ENCODE measurements at regions not wholly inside any gene's neighbourhood (a gene's known extent, or its start where the extent isn't known, plus 50 kb on each side); places are given as distances from the start of the nearest gene placed in this dataset.

DNA sequence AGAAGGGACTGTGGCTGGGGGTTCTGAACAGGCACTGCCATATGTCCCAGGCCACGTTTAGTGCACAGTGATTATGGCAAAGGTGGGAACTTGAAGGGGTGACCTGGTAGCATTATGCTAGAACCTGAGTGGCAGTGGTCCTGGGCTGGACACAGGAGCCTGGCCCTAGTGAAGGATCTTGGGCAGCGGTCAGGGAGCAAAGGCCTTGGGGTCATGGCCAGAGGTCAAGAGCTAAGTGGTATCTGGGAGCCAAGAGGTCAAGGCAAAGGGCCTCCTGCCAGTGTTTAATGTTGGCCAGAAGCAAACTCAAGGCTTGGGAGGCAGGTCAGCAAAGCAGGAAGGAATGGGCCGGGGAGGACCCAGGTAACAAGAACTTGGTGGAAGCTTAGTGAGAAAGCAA, 254.5 kb downstream of the CDH26 start:
- DNase-seq (ENCODE audit: low spot score): no peak

DNA sequence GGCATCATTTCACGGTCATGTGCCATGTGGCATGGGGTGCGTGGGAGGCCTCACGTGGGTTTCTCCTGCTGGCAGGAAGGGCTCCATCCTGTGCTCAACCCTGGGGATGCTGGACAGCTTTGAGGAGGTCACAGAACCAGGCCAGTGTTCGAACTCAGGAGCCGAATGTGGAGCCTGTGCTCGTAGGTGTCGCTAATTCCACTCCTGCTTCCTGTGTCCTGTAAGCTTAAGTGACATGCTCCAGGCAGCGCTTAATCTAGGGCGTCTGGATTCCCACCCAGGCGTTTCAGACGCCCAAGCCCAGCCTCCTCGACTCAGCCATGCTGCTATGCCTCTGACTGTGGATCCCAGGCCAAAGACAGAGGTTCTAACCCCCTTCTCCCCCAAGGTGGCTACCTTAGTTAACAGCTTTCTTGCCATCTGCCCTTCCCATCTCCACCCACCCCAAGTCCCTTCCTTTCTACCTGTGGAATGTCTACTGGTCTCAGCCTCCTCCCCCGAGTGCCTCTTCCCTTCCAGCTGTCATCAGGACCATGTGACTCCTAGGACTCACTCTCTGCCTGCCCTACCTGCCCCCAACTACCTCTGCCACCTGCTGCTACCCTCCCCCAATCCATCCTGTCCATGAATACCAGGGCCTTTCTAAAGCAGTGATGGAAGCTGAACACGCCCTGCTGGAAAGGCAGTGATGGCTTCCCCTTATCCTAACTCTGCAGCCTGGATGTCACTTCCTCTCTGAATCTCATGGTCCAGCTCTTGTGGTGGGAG, 255.1 kb downstream of the CDH26 start:
- DNase-seq (ENCODE audit: low spot score): no peak

DNA sequence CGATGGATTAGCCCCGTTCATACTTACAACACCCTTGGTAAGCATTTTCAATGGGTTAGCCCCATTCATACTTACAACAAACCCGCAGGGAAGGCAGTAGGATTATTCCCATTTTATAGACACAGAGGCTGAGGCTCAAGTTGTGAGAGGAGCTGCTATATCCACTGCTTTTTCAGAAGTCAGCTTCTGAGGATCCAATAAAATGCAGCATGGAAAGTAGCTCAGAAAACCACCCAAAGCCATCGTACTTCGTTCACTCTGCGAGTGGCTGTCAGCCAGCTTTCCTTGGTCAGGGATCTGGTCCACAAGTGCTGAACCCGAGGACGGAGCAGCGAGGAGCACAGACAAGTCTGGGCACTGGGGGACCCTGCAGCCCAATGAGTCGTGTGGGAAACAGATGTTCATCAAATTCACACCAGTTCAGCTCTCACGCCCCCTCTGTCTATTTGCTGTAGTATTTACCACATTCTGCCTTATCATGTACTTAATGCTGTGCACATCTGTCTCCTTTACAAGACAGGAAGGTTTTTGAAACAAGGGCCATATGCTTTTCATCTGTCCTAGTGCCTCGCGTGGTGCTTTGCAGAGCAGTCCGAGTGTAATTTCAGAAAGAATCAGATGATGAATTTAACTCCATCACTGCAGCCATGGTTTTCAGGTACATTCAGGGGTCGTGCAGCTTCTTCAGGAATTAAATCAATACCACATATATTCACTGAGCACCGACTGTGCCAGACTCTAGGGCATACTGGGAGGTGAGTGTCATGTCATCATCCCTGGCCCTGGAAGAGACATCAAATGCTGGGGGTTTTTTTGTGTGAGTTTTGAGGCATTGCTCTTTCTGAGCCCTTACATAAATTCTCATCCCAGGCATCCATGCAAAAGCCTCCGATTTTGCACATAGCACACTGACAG, 256.9 kb downstream of the CDH26 start:
- DNase-seq (ENCODE audit: low spot score): no peak

DNA sequence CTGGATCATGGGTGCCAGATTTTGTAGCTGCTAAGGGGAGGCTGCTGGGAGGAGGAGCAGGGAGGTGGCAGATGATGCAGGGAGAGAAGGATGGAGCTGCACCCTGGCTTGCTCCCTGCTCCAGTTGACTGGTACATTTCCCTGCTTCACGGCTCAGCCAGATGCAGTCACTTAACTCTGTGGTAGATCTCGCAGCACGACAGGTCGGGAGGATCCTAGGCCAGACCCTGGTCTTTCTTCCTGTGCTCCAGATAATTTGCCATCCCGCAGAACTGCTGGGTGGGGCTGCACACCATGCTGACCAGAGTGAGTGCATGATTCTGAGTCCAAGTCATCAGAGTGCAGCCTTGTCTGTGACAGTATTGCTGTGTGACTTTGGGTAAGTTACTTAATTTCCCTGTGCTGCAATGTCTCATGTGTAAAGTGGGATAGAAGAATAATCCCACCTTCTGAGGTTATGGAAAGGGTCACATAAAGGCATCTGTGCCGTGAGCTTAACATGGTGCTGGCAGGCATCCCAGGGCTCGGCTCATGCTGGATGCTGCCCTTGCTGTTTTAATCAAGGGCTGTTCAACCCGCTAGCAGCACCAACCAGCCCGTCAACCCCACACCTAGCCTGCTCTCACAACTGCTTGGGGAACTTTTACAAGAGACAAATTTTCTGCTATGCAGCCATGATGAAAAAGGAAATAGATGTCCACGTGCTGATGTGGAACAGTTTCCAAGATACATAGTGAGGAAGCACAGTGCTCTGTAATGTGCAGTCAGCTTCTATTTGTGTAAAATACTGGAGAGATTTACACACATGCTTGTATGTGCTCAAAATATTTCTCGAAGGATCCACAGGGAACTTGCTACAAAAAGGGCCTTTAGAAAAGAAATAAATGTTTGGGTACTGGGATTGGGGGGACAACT, 257.9 kb downstream of the CDH26 start:
- DNase-seq (ENCODE audit: low spot score): no peak

DNA sequence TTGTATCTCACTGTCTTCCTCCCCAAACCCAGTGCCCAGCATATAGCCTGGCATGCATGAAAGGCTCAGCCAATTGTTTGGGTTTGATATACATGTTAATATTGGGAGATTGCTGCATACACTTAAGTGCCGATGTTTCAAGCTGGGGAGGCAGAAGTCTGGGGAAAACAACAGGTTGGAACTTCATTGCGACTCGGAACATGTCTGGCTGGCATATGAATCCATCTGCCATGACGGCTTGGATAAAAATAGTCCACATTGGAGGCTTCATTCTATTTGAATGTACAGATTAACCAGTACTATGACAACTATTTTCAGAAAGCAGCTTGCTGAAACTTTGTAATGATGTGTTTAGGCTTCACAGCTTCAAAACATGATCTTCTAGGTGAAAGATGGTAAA, 261.0 kb downstream of the CDH26 start:
- DNase-seq (ENCODE audit: low spot score): no peak

DNA sequence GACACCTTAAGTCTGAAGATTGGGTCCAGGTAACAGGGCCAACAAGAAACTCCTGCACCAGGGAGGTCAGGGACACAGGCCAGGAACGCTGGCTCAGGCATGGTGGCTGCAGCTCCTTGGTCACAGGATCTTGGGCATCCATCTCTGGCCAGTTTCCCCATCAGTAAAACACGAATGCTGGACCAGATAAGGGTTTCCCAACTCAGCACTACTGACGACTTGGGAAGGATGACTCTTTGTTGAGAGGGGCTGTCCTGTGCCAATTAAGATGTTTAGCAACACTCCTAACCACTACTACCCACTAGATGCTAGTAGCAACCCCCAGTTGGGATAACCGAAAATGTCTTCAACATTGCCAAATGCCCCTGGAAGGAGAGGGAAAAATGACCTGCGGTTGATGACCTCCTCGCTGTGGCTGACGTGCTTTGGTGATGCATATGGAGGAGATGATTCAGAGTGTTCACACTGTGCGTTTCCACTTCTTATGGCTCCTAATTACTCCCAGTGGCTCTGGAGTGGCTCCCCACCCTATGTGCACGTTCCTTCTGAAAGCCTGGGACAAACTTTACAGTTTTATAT, 261.9 kb downstream of the CDH26 start:
- no peak for DNase-seq (ENCODE audit: low spot score)

DNA sequence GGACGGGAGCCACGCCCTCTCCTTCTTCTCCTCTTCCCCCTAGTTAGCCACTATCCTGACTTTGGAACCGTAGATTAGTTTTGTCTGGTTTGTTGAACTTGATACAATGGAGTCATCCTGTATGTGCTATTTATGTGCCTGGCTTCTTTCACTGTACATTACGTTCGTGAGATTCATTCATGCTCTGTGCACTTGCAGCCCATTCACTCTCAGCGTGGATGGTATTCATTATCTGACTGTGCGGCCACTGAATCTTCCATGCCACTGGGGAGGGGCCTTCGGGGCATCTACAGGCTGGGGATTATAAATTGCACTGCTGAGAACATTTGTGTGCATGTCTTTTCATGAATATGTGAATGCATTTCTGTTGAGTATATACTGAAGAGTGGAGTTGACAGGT, 262.5 kb downstream of the CDH26 start:
- DNase-seq (ENCODE audit: low spot score): no peak

DNA sequence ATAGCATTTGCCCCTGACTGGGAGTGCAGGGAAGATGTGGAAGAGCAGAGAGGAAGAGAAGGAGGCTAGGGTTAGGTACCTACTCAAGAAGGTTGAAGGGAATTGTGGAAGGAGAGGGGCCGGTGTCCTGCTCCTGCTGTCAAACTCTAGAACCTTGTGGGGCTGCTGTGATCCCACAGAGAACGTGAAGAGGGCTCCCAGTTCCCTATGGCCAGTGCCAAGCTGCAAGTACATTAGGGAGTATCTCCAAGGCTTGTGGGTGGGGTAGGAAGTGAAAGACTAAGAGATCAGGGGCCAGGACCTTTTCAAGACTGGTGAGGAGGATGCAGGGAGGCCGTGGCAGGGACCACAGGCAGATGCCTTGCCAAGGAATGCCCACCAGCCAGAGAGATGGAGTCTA, 263.4 kb downstream of the CDH26 start:
- no peak for DNase-seq (ENCODE audit: low spot score)

DNA sequence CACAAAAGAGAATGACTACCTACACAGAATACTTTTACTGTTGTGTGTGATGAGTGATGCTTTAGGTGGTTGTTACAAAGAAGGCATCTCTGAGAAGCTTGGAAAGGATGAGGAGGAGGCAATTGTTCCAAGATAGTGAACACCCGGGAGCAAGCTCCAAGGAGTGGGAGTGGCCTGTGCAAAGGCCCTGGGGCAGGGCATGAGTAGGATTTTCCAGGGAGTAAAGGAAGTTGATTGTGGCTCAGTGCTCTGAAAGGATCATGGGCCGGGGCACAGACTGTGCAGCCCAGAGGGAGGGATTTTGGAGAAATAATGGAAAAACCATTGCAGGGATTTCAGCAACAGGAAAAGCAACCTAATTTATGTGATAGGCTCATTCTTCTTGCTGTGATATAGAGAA, 264.3 kb downstream of the CDH26 start:
- no peak for DNase-seq (ENCODE audit: low spot score)

DNA sequence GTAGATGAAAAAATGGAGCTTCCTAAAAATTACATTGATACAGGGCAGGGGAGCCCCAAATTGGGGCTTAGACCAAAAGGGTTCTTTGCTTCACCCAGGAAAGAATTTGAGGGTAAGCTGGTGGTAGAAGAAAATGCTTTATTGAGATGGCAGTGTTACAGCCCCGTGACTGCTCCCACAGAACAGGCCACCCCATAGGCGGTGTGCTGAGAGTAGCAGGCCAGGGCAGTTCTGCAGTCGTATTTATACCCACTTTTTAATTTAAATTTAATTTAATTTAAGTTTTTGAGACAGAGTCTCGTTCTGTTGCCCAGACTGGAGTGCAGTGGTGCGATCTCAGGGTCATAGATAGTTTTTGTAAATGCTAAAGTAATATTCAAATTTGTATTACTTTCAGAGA, 265.0 kb downstream of the CDH26 start:
- no peak for DNase-seq (ENCODE audit: low spot score)

DNA sequence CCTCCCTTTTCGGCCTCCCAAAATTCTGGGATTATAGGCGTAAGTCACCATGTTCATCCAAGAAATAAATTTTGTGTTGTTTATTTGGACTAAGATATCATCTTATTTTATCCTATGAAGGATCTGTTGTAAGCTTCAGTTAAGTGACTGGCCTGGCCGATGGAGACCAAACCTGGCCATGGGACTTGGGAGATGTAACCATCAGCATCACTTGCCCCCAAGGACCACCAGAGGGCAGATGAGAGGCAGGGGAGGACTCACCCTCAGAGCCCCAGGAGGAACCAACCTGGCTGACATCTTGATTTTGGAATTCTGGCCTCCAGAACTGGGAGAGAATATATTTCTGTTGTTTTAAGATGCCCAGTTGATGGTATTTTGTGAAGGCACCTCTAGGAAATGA, 266.7 kb downstream of the CDH26 start:
- DNase-seq (ENCODE audit: low spot score): no peak

DNA sequence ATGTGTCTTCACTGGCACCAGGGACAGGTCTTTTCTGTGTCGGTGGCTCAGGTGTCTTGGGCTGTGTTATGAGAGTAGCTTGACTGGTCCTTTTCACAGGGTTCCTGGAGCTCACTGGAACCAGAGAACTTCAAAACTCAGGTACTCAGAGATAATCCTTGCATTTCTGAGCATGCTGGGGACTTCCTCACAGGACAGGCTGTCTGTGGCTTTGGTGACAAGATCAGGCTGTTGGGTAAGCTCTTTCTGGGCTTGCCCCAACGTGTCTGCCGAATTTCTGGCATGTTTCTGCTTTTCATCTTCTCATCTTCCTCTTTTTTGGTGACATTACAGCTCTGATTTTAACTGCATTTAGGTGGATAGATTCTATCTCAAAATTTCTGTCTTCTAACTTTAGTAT, 270.0 kb downstream of the CDH26 start:
- no peak for DNase-seq (ENCODE audit: low spot score)

DNA sequence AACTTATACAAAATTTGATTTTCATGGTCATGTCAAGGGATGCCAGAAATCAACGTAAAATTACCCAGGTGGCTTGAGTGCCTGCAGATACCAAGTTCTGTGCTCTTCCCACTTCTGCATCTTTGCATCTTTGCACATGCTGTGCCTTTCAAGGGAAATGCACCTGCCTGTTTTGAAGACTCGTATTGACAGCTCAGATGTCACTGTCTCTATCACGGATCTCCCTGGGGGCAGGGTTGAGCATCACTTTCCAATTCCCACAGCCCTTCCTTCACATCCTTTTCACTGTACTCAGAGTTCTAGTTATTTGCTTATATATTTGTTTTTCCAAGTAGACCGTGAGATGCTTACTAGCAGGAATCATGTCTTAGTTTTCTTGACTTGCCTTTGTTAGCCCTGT, 274.2 kb downstream of the CDH26 start:
- DNase-seq (ENCODE audit: low spot score): no peak

DNA sequence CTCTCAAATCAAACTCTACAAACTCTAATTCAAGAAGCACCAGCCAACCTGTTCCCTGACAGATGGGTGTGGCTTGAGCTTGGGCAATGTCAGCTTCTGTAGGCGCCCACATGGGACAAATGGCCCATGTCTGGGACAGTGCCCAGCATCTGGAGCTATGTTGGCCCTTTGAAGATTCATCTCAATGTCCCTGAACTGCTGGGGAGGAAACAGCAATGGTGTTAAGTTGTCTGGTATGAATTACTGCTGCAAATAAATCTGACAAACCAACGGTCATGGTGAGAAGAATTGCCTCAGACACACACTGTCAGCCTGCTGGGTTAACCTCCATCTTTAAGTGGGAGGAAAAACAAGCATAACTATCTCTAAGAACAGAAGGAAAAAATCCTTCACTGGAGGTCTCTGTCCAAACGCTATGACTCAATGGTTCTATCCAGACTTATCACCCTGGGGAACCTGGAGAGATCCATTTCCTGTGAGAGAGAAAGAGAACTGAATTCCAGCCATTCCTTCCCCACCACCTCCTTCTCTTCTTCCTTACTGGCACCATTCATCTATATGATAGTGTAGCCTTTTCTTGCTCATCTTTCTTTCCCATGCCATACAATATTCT, 274.9 kb downstream of the CDH26 start:
- DNase-seq (ENCODE audit: low spot score): no peak

DNA sequence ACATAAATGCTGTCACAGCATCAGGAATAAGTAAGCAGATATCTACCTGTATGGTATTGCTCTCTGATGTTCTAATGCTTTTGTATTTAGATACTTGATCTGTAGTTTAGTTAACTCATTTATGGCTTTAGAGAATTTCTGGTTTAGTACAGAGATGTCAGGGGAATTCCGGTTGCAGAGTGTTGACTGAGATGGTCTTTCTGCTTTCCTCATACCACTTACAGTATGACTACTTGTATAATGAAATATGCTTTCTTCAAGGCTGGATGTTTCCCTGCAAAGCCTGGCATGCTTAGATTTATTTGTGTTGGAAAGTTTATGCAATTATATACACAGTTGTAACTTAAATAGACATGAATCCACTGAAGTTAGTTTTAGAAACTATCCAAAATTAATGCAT, 278.4 kb downstream of the CDH26 start:
- no peak for DNase-seq (ENCODE audit: low spot score)

DNA sequence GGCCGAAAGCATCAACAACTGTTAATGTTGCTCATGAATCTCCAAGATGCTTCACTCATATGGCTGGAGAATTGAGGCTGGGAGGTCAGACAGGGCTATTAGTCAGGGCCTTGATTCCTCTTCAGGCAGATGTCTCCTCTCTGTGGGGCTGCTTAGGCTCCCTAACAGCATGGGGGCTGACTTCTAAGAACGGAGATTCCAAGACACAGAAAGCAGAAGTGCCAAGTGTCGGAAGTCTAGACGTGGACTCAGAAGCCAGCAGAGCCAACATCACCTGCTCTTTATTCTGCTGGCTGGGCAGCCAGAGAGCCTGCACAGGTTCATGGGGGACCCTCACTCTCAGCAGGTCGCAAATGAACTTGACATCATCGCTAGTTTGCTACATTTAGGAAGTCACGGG, 279.8 kb downstream of the CDH26 start:
- DNase-seq (ENCODE audit: low spot score): no peak

DNA sequence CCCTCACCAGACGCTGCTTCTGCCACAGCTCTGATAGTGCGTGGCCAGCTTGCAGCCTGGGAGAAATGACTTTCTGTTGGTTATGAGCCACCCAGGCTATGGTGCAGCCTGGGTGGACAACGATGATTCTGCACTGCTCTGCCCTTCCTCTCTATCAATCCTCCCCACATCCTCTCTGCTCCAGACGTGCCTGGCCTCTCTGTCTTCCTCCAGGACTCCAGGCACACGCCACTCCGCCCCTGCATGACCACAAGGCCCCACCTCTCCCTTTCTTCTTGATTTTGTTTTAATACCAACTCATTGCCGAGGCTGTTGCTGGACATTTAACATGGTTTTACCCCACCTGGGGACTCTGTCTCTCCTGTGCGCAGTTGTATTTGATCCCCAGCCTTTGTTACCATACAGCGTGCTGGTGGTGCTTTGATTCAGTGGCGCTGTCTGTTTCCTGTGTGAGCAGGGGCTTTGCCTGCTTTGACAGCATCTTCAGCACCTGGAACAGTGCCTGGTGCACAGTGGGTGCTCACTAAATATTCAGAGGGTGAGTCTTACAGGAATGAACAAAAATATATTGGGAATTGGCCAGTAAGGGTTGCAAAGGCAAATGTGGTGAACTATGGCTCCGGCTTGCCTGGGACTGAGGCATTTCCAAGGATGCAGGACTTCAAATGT, 280.9 kb downstream of the CDH26 start:
- DNase-seq (ENCODE audit: low spot score): no peak

DNA sequence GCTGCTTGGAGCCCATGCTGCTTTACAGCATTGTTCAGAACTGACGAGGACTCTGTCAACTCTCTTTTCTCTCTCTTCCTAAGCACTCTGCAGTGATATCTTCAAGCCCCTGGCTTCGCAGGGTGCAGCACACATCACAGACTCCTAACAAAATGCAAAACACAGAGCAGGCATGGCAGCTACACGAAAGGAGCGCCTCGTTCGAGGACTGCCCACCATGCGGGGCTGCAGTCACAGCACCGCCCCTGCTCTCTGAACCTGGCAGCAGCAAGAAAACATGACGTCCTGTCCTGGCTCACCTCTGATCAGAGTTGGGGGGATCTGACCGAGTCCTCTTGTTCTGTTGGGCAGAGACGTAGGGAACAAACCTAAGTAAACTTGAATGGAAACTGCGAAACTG, 281.7 kb downstream of the CDH26 start:
- no peak for DNase-seq (ENCODE audit: low spot score)

DNA sequence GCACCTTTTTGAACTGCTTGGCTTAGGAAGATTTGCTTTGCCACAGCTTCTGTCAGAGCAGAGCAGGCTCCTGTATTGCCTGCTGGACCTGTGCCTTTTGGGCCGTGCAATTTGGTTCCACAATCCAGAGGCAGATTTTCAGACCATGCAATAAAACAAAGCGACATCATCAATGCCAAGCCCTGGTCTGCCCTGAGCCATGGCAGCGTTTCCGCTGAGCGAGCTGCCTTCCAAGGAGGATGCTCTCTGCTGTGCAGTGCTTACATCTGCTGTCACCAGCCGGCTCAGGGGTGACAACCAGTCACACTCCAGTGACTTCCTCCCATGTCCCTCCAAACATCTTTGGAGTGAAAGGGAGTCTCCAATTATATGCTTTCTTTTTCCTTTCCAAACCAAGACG, 282.2 kb downstream of the CDH26 start:
- no peak for DNase-seq (ENCODE audit: low spot score)

DNA sequence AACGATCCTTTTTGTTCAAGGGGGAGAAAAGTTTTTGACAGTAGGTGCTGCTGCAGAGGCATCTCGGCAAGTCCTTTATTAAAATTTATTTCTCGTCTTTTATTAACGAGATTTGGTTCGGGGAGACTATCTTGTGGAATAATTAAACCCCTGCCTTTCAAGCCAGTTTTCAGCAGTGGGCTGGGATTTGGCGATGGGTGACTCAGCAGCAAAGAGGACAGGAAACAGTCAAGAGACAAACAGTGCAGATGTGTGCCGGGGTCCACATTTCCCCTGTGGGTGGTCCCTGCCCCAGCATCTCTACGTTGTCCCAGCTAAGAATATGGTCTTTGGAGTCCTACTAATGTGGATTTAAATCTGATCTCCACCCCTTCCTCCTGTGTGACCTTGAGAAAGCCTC, 282.8 kb downstream of the CDH26 start:
- no peak for DNase-seq (ENCODE audit: low spot score)

All from ureter (tissue), 1 donor.